NCI-H524 (cell line): ENCODE measurements at regions not wholly inside any gene's neighbourhood (a gene's known extent, or its start where the extent isn't known, plus 50 kb on each side); places are given as distances from the start of the nearest gene placed in this dataset.

Experiments
- DNase-seq, 2 experiments: peaks; one replicate each; lab custom pipeline; 2025; lab: John Stamatoyannopoulos, UW

DNA sequence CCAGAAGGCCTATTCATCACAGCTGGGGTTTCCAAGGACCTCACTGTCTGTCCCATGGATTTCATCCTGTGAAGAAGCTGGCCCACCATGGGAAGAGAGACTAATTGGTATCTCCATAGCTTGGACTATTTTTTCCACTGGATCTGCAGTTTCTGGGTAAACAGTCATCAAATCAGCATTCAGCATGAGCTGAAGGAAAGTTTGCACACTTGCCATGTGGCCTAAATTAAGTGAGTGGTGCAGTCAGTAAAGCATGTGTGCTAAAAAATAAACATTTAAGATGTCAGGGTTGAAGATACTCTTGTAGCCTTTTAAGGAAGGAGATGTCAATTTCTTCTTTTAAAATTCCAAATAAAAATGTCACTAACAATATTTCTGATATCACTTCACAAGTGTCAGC lies 381.1 kb upstream of the ZMIZ1 start:
- DNase-seq: no peak

- DNase-seq: peak in 1 of 2 experiments; percentile 16
These were observed 380.4 kb upstream of the ZMIZ1 start for GRCh38 chr10:78688230-78688900.

DNA sequence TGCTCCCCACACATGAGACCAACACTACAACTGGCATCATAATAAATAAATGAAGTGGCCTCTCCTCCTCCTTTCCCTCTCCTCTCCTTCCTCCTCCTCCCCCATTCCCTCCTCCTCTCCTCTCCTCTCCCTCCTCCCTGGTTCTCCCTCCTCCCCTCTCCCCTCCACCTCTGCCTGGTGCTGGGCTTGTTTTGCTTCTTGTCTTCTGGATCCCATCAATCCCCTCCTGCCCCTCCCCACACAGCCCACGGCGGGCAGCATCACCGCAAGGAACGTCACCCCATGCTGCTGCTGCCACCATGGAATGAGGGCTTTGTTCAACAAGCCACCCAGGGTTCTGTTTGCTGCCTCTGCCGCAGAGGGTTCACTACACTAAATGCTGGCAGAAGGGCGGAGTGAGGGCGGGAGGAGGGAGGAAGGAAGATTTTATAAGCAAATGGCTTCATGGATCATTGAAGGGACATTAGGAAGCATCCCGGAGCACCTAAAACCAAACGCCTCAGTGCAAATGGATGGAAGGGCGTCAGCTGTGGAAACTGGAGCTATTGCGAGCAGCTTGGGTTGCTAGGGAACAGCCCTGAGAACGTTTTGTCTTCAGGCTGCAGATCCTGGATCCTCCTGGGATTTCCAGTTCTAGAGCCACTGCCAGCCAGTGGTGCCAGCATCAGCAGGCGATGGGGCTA lies 379.7 kb upstream of the ZMIZ1 start:
- DNase-seq: peak; percentile 41 to 76

DNA sequence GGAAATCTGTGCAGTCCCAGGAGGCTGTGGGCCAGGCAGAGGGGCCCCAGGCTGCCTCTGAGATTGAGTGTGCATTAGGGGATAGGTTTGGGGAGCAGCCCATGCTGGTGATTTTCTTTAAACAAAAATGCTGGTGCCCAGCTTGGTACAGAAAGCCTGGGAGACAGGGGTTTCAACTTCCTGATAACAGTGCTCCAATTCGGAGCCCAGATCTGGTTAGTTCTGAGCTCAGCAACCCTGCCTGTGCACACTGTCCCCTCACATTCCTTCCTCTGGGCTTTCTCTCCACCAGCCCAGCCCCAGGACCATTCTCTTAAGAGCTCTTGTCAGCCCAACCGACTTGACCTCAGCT lies 379.2 kb upstream of the ZMIZ1 start:
- no peak for DNase-seq

DNA sequence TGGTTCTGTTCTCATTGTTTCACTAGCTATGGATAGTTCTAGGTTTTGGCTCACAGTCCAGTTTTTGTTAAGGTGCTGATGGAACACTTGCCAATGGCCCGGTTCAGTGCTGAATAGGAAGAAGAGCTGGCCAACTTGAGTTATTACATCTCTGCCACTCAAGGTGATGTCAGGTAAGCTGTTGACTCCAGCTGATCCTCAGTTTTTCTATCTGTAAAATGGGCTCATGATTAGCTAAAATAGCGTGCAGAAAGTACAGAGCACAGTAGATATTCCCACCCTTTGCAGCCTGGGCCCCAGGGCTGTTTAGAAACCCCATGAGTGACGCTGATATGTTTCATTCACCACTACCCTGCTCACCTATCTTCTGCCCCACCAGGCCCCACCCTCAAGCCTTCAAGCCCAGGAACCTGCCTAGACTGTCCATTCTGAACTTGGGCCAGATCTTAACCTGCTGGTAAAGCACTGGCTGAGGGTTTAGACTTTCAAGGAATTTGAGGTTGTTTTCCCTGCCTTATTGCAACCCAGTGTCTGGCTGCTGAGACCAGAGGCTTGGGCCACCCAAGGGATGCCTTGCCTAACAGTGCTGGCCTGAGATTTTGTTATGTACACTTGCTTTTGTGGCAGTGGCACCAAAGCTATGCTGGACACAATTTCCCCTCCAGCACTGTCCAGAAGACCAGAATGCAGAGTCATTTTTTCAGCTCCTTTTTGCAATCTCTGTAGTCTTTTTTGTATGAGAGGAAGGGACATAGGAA lies 378.2 kb upstream of the ZMIZ1 start:
- no peak for DNase-seq

GRCh38 chr10:78691301-78692030 lies 377.3 kb upstream of the ZMIZ1 start:
- no peak for DNase-seq

- DNase-seq: no peak
These were observed 376.7 kb upstream of the ZMIZ1 start for GRCh38 chr10:78692071-78692470.

DNA sequence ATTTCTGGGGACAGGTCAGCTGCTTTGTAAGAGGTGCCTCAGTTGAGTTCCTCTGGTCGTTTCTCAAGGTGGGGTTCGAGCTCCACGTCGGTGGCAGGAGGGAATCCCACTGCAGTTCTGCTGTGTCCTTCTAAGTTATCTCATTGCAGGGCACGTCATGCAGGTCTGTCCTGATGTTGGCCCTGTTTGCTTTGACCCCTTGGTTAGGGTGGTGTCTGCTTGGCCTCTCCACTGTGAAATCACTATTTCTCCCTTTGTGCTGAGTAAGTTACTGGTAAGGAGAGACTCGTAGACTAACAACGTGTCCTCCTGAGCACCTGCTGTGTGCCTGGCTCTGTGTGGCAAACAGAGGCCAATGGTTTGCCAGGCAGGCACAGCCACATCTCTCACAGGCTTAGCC lies 372.9 kb upstream of the ZMIZ1 start:
- no peak for DNase-seq

- no peak for DNase-seq
These were observed 371.9 kb upstream of the ZMIZ1 start for GRCh38 chr10:78696791-78697395.

DNA sequence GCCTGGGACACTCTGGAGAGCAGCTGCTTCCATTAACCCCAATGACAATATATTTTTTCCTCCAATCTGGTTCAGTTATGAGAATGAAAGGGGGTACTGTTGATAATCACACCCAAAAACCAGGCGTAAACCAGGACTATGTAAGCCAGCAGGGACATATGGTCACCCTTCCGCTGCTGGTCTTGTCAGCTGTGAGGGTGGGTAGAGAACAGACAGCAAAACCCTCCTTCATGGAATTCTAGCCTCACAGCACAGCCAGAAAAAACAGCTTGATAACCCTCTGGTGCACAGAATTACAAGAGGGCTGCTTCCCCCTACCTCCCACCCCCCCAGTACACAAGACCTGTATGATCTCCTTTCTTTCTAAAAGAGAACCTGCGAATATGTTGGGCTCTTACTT lies 368.8 kb upstream of the ZMIZ1 start:
- peak in 1 of 2 experiments; percentile 63 for DNase-seq

GRCh38 chr10:78700413-78700812 lies 368.4 kb upstream of the ZMIZ1 start:
- peak; percentile 6 to 53 for DNase-seq

DNA sequence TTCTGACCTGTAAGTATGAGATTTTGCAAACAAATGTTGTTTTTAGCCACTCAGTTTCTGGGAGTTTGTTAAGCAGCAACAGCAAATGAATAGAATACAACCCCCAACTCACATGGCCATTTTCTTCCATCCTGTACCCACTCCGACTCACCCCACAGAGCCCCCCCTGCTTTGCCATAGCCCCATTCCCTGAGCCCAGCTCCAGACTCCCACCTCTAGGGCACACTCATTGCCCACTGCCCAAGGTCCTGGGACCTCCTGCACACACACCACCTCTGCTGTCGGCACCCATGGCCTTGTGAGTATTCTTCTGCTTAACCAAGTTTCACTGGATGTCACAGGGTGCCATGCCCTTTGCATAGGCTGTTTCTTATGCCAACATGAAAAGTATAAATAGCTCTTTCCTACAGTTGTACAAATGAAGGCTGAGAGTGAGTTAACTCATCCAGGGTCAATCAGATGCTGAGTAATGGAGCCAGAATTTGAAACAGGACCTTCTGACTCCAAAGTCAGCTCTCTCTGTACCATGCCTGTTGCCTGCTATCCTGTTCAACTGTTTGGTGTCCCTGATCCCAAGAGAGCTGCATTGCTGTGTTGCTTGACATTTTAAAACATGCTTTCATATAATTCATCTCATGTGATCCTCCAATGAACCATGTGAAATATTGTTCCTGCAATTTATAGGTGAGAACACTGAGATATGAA lies 367.8 kb upstream of the ZMIZ1 start:
- no peak for DNase-seq

- DNase-seq: no peak
These were observed 366.6 kb upstream of the ZMIZ1 start for GRCh38 chr10:78702186-78702585.

DNA sequence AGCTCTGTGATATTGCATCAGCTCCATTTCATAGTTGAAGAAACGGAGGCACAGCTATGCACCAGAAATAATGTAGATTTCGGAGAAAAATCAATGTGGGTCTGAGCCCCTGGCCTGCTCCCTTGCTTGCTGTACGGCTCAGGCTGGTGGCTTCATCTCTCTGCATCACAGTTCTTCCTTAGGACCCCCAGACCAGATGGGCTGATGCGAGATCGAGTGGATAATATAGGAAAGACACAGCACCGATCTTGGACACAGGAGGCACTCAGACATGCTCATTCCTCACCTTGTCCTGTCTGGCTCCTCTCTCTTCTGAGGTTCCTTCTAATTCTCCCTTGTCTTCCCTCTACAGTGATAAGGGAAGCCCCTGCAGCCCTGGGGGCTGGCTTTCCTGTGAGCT lies 365.9 kb upstream of the ZMIZ1 start:
- no peak for DNase-seq

GRCh38 chr10:78703593-78703992 lies 365.2 kb upstream of the ZMIZ1 start:
- DNase-seq: no peak

DNA sequence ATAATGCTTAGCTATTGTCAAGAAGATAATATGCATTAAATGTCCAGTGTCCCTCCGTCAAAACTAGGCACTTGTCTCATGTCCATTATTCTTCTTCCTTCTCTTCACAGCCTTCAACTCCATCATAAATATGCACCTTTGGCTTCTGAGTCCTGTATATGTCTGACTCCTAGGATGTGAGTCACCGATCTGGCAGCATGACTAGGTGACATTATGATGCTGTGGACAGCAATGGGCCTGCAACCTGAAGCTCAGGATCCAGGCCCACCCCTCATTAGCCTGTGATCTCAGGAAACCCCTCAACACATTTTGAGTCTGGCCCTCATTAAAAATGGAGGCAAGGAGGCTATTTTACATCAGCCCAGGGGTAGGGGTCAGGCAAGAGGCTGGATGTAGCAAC lies 362.5 kb upstream of the ZMIZ1 start:
- DNase-seq: no peak

DNA sequence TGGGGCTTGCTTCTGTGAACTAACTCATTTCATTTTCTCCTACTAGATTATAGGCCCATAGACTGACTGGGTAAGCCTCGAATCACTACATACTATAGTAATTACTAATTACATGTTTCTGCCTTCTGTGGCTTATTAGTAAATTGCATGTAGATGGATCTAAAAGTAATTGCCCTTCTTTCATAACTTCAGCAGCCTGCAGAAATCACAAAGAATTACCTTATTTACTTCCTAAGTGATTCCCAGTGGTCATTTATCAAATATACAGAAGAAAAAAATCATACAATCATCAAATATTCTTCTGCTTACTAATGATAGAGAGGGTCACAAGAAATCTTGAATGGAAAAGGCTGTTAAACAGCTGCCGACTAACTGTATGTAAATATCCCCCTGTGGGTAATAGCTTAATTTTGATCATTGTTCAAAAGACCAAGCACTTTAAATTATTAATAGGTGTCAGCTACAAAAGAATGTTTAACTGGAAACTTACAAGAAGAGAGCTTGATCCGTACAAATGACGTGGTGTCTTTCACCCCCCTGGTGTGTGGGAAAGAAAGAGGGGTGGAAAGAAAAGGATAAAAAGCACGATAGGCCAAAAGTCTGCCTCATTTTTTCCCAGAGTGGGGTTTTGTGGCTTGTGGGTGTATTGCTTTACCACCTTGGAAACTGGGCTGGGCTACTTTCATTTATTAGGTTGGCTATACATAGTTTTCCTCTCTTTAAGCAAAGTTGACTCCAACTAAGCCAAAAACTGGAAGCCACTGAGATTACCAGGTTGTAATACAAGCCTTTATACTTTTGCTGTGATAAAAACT lies 361.8 kb upstream of the ZMIZ1 start:
- DNase-seq: no peak

- DNase-seq: no peak
These were observed 361.0 kb upstream of the ZMIZ1 start for GRCh38 chr10:78707745-78708144.

- peak in 1 of 2 experiments; percentile 25 for DNase-seq
These were observed 356.6 kb upstream of the ZMIZ1 start for GRCh38 chr10:78712147-78712546.

- DNase-seq: no peak
These were observed 355.1 kb upstream of the ZMIZ1 start for GRCh38 chr10:78713659-78714058.

- no peak for DNase-seq
These were observed 354.5 kb upstream of the ZMIZ1 start for GRCh38 chr10:78714225-78714624.
